ENCODE measurements at regions not wholly inside any gene's neighbourhood (a gene's known extent, or its start where the extent isn't known, plus 50 kb on each side); places are given as distances from the start of the nearest gene placed in this dataset.

DNA sequence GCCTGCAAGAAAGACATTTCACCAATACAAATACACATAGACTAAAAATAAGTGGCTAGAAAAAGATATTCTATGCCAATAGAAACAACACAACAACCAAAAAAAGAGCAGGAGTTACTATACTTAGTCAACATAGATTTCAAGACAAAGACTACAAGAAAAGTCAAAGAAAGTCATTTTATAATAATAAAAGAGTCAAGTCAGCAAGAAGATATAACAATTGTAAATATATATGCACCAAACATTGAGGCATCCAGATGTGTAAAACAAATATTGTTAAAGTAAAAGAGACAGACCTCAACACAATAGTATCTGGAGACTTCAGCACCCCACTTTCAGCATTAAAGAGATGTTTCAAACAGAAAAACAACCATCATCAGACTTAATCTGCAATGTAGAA lies 104.6 kb downstream of the AMY1C start:
- H3K36me3 ChIP-seq: no peaks in the 10 kb centered on the region
- no peaks in the 10 kb centered on the region for H3K4me1 ChIP-seq
- no peaks in the 10 kb centered on the region for H3K27me3 ChIP-seq (replicated peaks in 1 of 7)
- no peak overlapping the region for H3K27ac ChIP-seq
- intact Hi-C loops (cut with DNase I; ENCODE audit: low total_unique reads): no loop called here
- peaks cover 0 to 59% (median 27%) of the 10 kb centered on the region in 8 donors for H3K9me3 ChIP-seq
- TF ChIP-seq, protein P1, sequence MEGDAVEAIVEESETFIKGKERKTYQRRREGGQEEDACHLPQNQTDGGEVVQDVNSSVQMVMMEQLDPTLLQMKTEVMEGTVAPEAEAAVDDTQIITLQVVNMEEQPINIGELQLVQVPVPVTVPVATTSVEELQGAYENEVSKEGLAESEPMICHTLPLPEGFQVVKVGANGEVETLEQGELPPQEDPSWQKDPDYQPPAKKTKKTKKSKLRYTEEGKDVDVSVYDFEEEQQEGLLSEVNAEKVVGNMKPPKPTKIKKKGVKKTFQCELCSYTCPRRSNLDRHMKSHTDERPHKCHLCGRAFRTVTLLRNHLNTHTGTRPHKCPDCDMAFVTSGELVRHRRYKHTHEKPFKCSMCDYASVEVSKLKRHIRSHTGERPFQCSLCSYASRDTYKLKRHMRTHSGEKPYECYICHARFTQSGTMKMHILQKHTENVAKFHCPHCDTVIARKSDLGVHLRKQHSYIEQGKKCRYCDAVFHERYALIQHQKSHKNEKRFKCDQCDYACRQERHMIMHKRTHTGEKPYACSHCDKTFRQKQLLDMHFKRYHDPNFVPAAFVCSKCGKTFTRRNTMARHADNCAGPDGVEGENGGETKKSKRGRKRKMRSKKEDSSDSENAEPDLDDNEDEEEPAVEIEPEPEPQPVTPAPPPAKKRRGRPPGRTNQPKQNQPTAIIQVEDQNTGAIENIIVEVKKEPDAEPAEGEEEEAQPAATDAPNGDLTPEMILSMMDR (IDR thresholded peaks at IDR 0.05 in 8 of 11, conservative IDR thresholded peaks at IDR 0.05 in 3 of 11): no peak
- TF ChIP-seq POLR2AphosphoS5 (IDR thresholded peaks at IDR 0.05) (no peak), POLR2A (IDR thresholded peaks at IDR 0.05) (no peak)
- no peak overlapping the region for H3K4me3 ChIP-seq
- DNase-seq: no peak

DNA sequence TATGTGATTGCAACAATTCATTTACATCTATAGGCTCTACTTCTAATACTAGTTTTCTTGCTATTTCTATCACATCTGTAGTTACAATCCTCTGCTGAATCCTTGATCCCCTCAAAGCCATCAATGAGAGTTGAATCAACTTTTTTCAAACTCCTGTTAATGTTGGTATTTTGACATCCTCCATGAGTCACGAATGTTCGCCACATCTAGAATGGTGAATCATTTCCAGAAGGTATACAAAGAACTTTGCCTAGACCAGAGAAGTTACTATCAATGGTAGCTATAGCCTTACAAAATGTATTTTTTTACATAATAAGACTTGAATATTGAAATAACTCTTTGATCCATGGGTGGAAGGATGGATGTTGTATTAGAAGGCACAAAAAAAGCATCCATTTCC lies 110.0 kb downstream of the AMY1C start:
- no peaks in the 10 kb centered on the region for H3K27me3 ChIP-seq (replicated peaks in 1 of 7)
- H3K4me1 ChIP-seq: no peaks in the 10 kb centered on the region
- no peak overlapping the region for H3K27ac ChIP-seq
- intact Hi-C loops (cut with DNase I; ENCODE audit: low total_unique reads): no loop called here
- 85 to 96% (median 87%) methylated on average over 2 of the region's 2 CpGs for WGBS, 5 donors
- no peaks in the 10 kb centered on the region for H3K36me3 ChIP-seq
- peaks cover 0 to 50% (median 25%) of the 10 kb centered on the region in 8 donors for H3K9me3 ChIP-seq
- no peak for TF ChIP-seq POLR2A (IDR thresholded peaks at IDR 0.05)
- TF ChIP-seq POLR2AphosphoS5 (IDR thresholded peaks at IDR 0.05): no peak
- TF ChIP-seq, protein P1 (IDR thresholded peaks at IDR 0.05 in 8 of 11, conservative IDR thresholded peaks at IDR 0.05 in 3 of 11): no peak
- DNase-seq: no peak
- no peak overlapping the region for H3K4me3 ChIP-seq

DNA sequence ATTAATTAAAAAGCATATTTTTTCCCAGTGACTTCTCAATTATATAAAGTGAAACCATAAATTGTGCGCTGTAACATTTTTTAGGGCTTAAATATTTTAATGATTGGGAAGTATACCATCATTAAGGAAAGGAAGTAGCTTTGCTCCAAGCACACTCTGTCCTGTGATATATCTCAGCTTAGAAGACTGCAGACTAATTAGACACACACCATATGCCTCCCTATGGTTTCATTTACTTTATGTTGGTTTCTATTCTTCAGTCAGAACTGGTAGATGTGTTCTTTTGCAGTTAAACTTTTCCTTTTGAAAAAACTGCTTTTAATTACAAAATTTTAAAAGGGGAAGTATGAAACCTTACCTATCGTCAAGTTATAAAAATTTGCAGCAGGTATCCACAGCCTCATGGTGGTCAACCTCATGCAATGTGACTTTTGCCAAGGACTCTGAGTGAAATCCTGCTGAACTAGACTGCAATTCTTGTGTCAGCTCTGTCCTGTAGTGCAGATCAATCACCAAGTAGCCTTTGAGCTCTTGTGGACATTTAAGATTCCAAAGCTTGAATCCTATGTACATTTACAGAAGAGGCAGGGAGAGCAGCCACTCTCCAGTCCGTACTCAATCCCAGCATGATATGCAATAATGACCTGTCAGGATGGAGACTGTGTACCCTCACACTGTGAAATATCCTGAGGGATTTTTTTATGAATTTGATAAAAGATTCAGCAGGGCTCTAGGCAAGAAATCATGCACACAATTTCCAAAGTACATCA lies 149.1 kb downstream of the AMY1C start:
- no peak overlapping the region for H3K4me3 ChIP-seq
- H3K4me1 ChIP-seq: no peaks in the 10 kb centered on the region
- H3K9me3 ChIP-seq: peaks cover 0 to 4% (median 0%) of the 10 kb centered on the region in 8 donors
- WGBS, 5 donors: 68 to 85% (median 77%) methylated on average over 3 of the region's 3 CpGs
- TF ChIP-seq POLR2A (IDR thresholded peaks at IDR 0.05): no peak
- TF ChIP-seq POLR2AphosphoS5 (IDR thresholded peaks at IDR 0.05): no peak
- TF ChIP-seq, protein P1 (IDR thresholded peaks at IDR 0.05 in 8 of 11, conservative IDR thresholded peaks at IDR 0.05 in 3 of 11): no peak
- H3K27me3 ChIP-seq (replicated peaks in 1 of 7): no peaks in the 10 kb centered on the region
- intact Hi-C loops (cut with DNase I; ENCODE audit: low total_unique reads): no loop called here
- DNase-seq: no peak
- H3K27ac ChIP-seq: no peak overlapping the region
- H3K36me3 ChIP-seq: no peaks in the 10 kb centered on the region

DNA sequence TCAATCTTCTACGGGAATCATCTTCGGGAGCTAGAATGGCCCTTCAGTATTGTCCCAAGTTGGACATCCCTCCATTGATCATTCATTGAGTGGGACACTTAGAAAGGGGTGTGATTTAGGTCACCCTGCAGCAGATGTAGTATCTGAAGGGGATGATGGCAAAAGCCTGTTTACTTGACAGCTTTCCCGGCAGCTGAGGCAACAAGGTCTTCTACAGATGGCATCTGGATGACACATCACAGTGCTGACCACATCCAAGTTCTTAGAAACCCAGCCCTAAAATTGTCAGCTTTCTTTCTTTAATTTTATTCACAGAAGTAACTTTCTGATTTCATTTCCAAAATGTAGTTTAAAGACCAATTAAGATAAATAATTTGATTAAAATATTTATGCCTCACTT lies 150.3 kb downstream of the AMY1C start:
- Histone ChIP-seq H3K27ac (no peak overlapping the region), H3K9me3 (peaks cover 0 to 4% (median 0%) of the 10 kb centered on the region in 8 donors), H3K27me3 (replicated peaks in 1 of 7) (no peaks in the 10 kb centered on the region), H3K4me1 (no peaks in the 10 kb centered on the region), H3K4me3 (no peak overlapping the region), H3K36me3 (no peaks in the 10 kb centered on the region)
- DNase-seq: no peak
- TF ChIP-seq POLR2AphosphoS5 (IDR thresholded peaks at IDR 0.05) (no peak), POLR2A (IDR thresholded peaks at IDR 0.05) (no peak)
- TF ChIP-seq, protein P1 (IDR thresholded peaks at IDR 0.05 in 8 of 11, conservative IDR thresholded peaks at IDR 0.05 in 3 of 11): no peak
- 86 to 92% (median 87%) methylated on average over 3 of the region's 3 CpGs for WGBS, 5 donors
- intact Hi-C loops (cut with DNase I; ENCODE audit: low total_unique reads): no loop called here
